Middle frontal gyrus (tissue), 1 donor: ENCODE measurements at regions not wholly inside any gene's neighbourhood (a gene's known extent, or its start where the extent isn't known, plus 50 kb on each side); places are given as distances from the start of the nearest gene placed in this dataset.

Experiments used
- DNase-seq: peaks from one replicate; pipeline ENCODE4 v3.0.0-alpha.2; 2015; ENCODE audit warnings: low spot score; ENCODE audit errors: extremely low spot score

DNA sequence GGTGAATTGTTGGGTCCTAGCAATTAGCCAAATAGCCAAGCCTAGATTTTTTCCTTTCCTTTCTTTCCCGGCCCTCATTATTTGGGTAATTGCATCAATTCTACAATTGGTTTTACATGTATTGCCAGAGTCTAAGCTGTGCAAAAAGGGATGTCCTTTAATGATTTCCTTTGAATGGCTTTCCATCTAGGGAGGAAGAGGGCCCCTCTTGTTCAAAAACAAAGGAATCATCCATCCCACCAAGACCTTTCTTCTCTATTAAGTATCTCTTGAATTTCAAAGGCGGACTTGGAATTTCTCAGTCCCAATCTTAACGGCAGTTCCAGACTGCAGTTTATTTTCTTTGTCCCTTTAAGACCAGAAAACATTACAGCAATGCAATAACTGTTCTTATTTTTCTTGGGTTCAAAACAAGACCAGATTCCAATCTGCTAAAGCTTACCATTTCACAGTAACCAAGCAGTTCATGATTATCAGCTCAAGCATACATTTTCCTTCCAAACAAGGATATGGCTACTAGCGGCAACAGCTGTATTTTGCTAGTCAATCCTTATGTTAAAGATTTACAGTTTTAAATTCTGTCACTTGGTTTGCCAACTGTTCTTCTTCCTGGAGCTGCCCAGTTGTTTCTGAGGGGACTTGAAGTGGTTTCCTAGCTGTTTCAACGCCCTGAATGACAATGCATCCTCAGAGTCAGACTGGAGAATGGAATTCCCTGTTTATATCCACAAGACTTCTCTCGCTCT, 91.4 kb upstream of the LRIG1 start:
- no peak for DNase-seq

DNA sequence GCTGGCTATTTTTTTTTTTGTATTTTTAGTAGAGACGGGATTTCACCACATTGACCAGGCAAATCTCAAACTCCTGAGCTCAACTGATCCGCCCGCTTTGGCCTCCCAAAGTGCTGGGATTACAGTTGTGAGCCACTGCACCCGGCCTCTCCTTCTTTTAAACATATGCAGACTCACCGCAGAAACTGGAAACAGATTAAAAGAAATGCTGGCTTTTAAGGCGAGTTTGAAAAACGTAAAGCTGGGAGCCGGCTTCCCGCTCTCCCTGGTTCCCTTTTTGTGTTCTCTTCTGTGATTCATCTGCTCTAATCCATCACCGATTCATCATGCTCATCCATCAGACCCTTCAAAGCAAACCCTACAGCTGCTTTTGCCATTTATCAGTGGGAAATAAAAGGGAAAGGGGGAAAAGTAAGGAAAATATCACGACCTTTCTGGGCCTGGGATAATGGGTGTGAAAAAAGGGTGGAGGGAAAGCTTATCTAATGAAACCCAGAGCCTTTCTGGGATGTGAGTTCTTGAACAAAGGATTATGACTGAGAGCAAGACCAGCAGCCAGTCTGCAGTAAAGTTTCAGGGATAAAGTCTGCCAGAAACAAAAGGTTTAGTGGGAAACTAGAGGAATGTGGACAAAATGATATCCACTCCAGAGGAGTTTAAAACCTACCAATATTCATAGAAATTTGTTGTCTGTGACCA, 92.3 kb upstream of the LRIG1 start:
- no peak for DNase-seq

DNA sequence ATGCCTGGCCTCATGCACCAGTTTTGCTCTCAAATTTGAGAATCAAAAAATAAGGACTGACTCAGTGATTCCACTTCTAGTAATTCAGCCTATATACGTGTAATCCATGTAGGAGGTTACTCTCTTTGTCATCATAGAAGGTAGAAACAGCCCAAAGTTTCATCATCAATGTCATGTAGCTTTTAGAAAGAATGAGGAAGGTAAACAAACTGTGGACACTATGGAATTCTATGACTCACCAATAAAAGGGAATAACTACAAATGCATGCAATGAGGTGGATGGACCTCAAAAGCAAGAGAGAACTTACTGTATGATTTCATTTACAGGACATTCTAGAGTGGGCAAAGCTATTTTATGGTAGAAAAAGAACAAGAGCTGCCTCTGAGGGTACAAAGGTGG, 93.2 kb upstream of the LRIG1 start:
- DNase-seq = no peak

DNA sequence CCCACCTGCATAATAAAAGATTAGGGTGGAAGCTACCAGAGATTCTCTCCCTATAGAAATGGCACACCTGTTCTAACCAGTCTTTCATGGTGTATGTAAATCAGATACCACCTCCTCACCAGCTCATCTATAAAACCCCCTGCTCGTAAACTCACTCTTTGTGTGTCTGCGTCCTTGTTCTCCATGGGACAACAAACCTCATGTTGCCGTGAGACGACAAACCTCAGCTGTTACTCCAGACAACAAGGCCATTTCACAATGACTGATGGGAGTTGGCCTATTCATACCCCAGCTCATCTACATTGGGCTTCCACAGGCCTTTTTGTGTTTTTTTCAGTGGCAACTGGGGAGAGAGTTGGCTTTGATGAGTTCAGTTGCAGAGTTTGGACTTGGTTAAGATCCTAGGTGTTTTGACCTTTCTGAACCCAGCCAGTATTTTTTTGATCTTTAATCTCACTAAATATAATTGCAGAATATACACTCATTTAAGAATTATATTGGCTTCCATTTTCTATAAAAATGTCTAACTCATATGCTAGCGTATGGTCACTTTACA, 96.6 kb upstream of the LRIG1 start:
- no peak for DNase-seq

DNA sequence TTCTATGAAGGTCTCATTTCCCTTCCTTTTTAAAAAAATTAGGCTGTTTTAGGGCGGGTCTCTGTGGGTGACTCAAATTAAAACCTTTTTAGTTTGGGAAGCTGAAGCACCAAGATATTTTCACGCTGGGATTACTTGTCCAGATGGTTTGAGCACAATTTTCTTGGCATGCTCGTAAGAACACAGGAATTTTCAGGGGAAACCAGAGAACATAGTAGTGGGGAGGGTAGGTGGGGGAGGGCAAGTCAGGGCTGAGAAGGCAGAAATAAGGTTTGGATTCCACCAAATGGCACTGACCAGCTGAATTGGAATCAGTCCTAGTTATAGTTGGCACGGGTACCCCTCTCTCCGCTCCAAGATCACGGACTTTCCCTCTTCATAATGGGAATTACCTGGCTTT, 97.3 kb upstream of the LRIG1 start:
- no peak for DNase-seq

DNA sequence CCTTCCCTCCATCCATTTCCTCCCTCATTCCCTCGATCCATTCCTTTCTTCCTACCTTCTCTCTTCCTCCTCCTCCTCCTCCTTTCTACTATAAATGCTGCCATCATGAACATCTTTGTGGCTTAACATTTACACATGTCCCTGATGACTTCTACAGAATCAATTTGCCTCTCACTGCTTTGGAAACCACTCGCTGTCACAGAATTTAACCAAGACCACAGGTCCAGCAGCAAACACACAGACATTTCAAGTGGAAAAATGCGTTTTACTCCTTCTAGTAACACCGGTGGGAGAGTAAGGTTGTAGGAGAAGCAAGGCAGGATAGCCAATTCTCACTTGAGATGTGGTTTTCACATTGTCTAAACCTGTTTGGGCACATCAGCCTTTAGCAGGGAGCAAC, 101.4 kb upstream of the LRIG1 start:
- no peak for DNase-seq

DNA sequence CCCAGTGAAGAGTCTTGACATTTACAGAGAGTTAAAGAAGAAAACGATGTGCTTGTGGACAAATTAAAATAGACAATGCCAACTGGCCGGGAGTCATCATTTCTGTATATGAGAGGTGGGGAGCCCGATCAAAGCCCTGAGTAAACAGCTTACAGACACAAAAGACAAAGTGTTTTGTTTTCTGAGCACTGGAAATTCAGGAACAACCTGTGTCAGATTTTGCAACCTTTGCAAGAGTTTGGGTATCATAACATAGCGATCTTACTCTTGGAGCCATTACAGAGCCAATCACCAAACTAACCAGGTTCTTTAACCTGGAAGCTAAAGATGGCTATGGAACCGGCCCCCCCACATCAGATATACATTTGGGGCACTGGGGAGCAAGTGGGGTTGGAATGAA, 101.9 kb upstream of the LRIG1 start:
- no peak for DNase-seq

DNA sequence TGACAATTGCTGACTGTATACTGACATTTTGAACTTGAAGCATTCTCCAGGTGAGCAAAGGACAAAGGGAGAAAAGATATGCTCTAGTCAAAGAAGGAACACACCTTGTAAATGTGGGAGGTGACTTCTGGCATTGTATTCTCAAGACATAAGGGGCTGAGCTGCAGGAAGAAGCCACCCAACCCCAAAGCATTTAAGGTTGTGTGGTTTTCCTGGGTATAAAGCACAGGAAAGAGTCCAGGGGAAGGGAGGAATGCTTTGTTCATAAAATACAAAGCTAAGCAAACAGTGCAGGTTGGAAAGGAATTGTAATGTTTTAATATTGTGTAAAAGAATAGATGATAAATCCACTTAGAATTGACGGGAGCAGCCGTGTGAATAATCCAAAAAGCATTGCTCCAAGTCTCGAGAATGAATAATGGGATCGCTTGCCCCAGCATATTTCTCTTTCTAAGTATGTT, 102.4 kb upstream of the LRIG1 start:
- DNase-seq = no peak

DNA sequence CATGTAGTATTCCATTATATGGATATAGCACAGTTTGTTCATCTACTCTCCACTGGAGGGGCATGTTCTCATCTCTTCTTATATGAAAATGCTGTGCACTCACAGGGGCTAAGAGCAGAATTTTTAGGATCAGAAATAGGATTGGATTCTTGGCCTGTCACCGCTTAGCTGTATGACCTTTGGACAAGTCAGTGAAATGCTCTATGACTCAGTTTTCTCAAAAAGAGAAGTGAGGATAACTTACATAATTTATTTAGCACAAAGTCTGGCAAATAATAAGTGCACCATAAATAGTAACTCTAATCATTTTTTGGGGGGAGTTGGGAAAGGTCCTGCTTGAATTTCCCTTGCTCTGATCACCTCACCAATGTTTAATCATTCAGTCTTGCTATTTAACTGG, 103.7 kb upstream of the LRIG1 start:
- DNase-seq = no peak

DNA sequence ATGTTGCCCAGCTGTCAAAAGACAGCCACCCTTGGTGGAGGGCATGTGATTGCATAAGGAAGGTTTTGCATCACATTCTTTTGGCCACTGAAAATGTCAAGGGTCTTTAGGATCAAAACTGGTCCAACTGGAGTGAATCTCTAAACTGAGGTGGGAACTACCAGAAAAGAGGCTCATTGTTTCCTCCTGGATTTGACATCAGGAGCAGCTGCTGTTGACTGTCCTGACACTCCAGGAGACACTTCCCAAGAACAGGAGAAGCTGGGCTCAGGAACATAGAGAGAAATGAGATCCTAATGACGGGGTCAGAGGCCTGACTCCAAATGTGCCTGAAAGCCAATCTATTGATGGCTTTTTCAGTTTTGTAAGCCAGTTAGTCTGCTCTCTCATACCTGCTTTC, 105.3 kb upstream of the LRIG1 start:
- no peak for DNase-seq

DNA sequence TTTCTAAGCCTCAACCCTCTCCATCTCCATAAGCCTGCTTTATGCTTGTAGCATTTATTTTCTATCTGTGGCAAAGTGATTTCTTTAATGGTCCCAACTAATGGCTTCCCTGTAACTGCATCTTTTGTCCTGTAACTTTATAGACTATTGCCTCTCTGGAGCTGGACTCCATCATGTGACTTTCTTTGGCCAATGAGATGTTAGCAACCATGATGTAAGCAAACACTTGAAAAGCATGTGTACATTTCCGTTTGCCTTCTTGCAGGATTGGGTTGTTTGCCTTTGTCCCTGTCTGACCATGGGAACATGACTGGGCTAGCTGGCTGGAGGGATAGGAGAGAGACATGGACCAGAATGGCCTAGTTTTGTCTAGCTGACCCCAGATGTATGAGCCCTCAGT, 106.0 kb upstream of the LRIG1 start:
- no peak for DNase-seq

DNA sequence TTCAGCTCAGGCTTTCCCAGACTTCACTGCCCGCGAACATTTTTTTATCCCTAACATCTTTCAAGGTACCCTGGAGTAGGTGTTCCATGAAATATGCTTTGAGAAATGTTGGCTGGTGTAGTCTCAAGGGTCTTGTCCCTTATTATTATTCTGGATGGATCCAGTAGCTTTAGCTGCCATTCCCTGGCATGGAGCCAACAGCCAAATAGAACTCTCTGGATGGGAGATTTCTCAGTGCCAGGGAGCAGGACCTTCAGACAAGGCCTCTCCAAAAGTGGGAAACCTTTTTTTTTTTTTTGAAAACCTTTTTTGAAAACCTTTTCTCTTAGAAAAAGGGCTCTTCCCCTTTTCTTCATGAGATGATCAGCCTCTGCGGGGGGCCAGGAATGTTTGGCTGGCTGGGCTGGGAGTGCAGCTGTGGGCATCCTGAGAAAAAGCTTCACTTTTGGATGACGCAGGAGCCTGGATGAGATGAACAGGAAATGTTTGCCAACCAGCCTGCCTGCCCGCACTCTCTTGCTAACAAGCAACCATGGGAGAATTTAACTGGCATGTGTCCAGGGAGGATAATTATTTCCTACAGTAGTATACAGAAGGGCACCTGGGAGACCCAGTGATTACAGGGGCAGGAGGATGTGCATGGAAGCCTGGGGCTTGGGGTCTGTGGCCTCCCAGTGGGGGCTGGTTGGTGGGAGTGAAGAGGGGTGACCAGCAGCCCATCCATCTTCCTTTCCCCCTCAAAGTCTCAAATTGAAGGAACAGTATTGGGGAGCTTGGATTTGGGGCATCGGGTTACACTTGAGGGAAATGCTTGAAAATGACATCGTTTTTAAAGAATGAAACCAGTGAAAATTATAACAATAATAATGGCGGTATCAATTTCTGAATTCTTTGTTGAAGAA, 109.1 kb upstream of the LRIG1 start:
- no peak for DNase-seq

DNA sequence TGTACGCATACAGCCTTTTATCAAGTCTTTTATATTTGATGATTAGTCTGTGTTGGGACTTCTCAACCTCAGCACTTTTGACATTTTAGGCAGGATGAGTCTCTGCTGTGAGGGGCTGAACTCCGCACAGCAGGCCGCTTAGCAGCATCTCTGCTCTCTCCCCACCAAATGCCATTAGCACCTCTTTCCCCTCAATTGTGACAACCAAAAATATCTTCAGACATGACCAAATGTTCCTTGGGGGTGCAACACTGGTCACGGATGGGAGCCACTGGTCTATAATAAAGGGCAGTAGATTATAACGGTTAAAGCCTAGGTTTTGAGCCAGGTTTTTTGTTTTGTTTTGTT, 109.7 kb upstream of the LRIG1 start:
- DNase-seq = no peak

DNA sequence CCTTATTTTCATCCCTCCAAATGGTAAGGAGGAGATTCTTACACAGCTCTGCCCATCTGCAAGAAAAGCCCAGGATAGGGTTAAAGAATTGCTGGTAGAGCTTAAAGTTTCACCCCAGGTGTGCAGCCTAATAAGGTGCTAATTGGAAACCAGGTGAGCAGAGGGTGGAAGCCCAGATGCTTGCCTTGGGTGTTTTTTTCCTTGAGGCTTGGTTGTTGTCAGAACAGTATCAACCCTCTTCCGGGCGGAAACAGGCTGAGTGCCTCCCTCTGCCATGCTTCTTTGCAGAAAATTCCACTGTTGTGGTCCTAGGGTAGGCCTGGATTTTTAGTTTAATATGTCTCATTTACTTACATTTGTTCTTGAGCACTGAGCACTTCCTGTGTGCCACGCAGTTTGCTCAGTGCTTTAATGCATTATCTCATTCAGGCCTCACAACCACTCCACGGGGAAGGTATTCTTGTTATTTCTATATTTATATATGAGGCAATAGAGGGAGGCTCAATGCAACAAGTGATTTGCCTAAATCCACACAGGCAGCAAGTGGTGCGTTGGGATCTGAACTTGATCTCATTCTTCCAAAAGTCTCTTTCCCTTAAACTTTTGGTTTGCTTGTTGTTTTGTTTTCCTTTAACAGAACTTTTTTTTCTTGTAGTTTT, 115.0 kb upstream of the LRIG1 start:
- DNase-seq = no peak

DNA sequence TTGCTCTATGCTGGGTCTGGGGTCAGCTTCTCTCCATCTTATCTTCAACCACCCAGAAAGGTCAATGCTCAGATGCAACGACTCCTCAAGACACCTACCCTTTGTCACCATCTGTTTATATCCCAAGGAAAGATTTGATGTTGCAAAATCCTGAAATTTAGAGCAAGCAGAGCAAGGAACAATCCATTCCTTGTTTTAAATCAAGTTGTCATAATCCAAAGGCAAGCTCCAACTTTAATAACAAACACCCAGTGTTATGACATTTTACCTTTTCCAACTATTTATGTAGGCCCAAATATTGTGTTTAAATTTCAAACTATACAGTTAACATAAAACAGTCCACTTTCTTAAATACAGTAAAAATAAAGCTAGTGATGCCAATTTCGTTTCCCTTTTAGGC, 116.5 kb upstream of the LRIG1 start:
- DNase-seq = no peak

DNA sequence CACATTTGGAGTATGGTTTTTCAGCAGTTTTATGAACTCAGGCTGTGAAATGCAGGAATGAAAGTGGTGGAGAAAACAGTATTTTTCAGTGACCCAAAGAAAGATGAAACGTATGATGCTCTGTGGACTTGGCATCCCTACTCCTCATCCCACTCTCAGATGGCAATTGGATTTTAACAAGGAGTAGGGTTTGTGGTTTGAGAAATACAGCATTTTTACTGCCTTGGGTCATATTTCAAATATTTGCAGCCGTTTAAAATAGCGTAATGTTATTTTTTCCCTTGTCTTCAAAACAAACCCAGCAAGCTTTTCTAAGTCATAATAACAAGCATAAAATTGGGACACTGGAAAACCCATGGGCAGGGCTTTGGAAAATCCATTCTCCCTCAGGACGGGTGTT, 117.2 kb upstream of the LRIG1 start:
- no peak for DNase-seq

DNA sequence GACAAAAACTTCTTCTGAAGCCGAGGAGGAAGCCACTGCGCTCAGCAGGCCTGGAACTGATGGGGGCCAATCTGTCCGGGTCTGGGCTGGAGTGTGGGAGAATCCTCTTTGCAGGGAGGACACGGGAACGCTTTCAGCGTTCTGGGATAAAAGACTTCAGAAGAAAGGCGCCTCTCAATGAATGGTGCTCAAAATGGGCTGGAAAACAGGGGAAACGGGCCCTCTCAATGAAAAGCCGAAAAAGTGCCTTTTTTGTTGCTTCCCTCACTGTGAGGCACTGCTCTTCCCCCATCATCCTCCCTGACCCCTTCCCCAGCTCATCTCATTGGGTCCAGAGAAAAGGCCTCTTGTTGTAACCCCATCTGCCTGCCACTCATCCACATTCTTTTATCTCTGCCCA, 119.5 kb upstream of the LRIG1 start:
- no peak for DNase-seq

DNA sequence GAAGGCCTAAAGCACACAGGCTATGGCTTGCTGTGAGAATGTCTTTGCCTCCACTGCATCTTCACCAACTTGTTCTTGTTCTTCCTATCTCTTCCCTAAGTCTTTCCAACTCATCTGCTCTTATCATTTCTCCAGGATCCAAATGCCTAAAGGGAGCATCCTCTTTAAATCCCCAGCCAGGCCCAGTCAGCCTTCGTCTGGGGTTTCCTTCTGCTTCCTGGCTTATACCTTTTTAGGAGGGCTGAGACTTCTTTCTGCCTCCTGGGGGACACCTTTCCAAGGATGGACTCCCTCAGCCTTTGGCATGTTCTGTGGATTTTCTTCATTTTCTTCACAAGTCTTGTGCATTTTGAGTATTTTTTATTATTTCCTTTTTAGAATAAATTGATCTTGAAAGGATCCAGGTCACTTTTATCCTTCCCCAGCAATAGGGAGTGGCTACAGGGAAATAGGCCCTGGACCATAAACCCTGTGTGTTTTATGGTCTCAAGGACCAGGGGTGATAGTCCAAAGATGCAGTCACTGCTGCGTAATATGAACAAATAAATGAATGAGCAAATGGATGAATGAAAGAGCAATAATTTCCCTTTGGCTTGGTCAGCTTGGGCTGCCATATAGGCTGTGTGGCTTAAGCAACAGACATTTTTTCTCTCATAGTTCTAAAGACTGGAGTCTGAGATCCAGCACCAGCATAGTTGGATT, 122.1 kb upstream of the LRIG1 start:
- no peak for DNase-seq

DNA sequence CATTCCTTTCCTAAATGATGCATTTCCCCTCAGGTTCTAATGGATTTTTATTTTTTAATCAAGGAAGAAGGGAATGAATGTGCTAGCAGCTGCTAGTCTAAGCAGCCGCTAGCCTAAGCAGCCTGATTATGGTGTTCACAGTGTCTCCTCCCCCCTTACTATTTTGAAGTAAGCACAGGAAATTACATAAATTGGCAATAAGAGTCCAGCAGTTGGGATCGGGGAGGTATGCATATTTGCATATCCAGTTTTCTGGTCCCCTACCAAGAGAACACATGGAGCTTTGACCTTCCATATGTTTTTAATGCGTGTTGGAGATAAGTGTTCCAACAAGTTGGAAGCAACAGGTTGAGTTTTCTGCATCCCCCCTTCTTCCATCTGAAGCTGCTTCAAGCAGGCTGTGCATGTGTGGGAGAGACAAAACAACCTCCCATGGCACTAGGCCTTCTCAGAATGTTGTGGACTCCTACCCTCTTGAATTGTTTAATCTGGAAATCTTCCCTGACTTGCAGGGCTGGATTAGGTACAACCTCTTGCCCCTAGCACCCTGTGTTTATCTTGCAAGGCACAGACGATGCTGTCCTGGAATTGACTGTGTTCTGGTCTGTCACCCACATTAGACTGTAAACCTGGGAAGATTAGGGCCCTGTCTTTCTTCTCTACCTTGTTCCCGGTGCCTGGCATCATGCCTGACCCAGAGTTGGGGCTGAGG, 124.8 kb upstream of the LRIG1 start:
- DNase-seq = no peak
